NB4 (cell line): ENCODE measurements at regions not wholly inside any gene's neighbourhood (a gene's known extent, or its start where the extent isn't known, plus 50 kb on each side); places are given as distances from the start of the nearest gene placed in this dataset.

Experiments used
- CTCF ChIP-seq: IDR thresholded peaks from one replicate; pipeline ENCODE4 v1.5.1; 2012; ENCODE audit warnings: low read depth, low read length
- MAX ChIP-seq: IDR thresholded peaks from 2 replicates; pipeline ENCODE4 v1.6.1; 2011; ENCODE audit warnings: low read depth, low read length
- MYC ChIP-seq: IDR thresholded peaks from 2 replicates; pipeline ENCODE4 v1.6.1; 2011; ENCODE audit warnings: low read depth, low read length
- POLR2A ChIP-seq: IDR thresholded peaks from 2 replicates; pipeline ENCODE4 v1.6.1; 2011; ENCODE audit warnings: mild to moderate bottlenecking; ENCODE audit not compliant: insufficient read length; ENCODE audit errors: extremely low read depth

GRCh38 chr1:14441302-14441741, 157.2 kb upstream of the KAZN start:
- TF ChIP-seq CTCF (no peak), POLR2A (no peak), MYC (no peak), MAX (no peak)
